ENCODE measurements at regions not wholly inside any gene's neighbourhood (a gene's known extent, or its start where the extent isn't known, plus 50 kb on each side); places are given as distances from the start of the nearest gene placed in this dataset.

DNA sequence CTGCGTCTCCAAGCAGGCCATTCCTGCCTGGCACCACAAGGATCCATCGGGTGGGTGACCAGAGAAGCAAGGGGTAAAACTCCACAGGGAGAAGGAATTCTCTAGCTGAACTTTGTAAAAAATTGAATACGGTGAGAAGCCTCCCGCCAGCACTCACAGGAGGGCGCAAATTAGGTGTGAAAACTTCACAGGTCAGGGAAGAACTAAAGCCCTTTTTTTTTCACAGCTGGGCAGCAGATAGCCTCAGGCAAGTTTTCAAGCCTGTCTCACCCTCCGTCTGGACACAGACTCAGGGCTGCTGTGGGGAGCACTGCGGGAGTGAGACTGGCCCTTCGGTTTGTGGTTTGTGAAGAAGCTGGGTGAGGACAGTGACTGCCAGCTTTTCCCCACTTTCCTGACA, 224.1 kb upstream of the FGF16 start:
- Histone ChIP-seq H3K9ac (ENCODE audit: extremely low read depth, insufficient read length, low read length) (no peak overlapping the region), H3K79me1 (ENCODE audit: insufficient read depth, low read depth, low read length, poor library complexity, severe bottlenecking) (no peaks in the 10 kb centered on the region), H3K79me2 (ENCODE audit: insufficient read depth, low read length) (no peaks in the 10 kb centered on the region), H3K23ac (ENCODE audit: insufficient read length, low read depth, low read length) (no peak overlapping the region), H3K18ac (ENCODE audit: insufficient read length, low read depth, low read length) (no peak overlapping the region), H3K4me1 (ENCODE audit: insufficient read depth, low read length) (no peaks in the 10 kb centered on the region), H2BK15ac (ENCODE audit: low read depth, low read length) (no peak overlapping the region), H3K27me3 (ENCODE audit: insufficient read depth, low read length) (no peaks in the 10 kb centered on the region), H3K9me3 (ENCODE audit: control insufficient read depth, low read depth, low read length) (peaks cover 16% of the 10 kb centered on the region), H3K56ac (ENCODE audit: insufficient read length, low read depth, low read length) (no peak overlapping the region), H2BK20ac (ENCODE audit: low read depth, low read length, poor library complexity, severe bottlenecking) (no peak overlapping the region), H4K5ac (ENCODE audit: insufficient read length, low read depth, low read length) (no peak overlapping the region), H2AFZ (ENCODE audit: low read length) (no peak overlapping the region), H2BK120ac (ENCODE audit: low read depth, low read length, poor library complexity, severe bottlenecking) (no peak overlapping the region), H3K4ac (ENCODE audit: low read depth, low read length) (no peak overlapping the region), H2BK12ac (ENCODE audit: insufficient read length, low read depth, low read length) (no peak overlapping the region), H2AK5ac (ENCODE audit: insufficient read length, low read length) (no peak overlapping the region), H3K23me2 (ENCODE audit: insufficient read length, low read depth, low read length, poor library complexity, severe bottlenecking) (no peaks in the 10 kb centered on the region), H4K91ac (ENCODE audit: insufficient read length, low read depth, low read length) (no peak overlapping the region), H3K4me2 (ENCODE audit: insufficient read depth, insufficient read length, low read length) (no peak overlapping the region), H4K20me1 (ENCODE audit: control insufficient read depth, insufficient read depth, insufficient read length) (no peaks in the 10 kb centered on the region), H2BK5ac (ENCODE audit: insufficient read length, low read length) (no peak overlapping the region), H3T11ph (ENCODE audit: low read length) (no peak overlapping the region), H4K8ac (replicated peaks; ENCODE audit: insufficient read length, low read depth, low read length) (no peak overlapping the region), H3K27ac (ENCODE audit: insufficient read length, low read depth, low read length) (no peak overlapping the region), H3K14ac (ENCODE audit: insufficient read depth, low read length) (no peak overlapping the region)
- no CpG with 5 or more reads among the region's 8 CpGs for WGBS (ENCODE audit: extremely low coverage, insufficient read length, low lambda C conversion rate)
- peaks cover 0 to 9% of the 10 kb centered on the region in 2 experiments; a peak in 2 of 4 replicates for H3K4me1 Mint-ChIP-seq
- peaks cover 50% of the 10 kb centered on the region for H3K27me3 Mint-ChIP-seq (ENCODE audit: low read depth)
- H3K36me3 Mint-ChIP-seq (ENCODE audit: insufficient read depth in 1 of 3, low read depth in 3 of 3), result peaks cover 0 to 11% (median 0%) of the 10 kb centered on the region in 3 experiments; a peak in 4 of 7 replicates
- H3K9me3 Mint-ChIP-seq, result peaks cover 84 to 100% of the 10 kb centered on the region in 2 experiments
- TF ChIP-seq, protein P1, sequence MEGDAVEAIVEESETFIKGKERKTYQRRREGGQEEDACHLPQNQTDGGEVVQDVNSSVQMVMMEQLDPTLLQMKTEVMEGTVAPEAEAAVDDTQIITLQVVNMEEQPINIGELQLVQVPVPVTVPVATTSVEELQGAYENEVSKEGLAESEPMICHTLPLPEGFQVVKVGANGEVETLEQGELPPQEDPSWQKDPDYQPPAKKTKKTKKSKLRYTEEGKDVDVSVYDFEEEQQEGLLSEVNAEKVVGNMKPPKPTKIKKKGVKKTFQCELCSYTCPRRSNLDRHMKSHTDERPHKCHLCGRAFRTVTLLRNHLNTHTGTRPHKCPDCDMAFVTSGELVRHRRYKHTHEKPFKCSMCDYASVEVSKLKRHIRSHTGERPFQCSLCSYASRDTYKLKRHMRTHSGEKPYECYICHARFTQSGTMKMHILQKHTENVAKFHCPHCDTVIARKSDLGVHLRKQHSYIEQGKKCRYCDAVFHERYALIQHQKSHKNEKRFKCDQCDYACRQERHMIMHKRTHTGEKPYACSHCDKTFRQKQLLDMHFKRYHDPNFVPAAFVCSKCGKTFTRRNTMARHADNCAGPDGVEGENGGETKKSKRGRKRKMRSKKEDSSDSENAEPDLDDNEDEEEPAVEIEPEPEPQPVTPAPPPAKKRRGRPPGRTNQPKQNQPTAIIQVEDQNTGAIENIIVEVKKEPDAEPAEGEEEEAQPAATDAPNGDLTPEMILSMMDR (conservative IDR thresholded peaks at IDR 0.05), result no peak
- DNase-seq, result peak; percentile 40
- no peak overlapping the region for H3K27ac Mint-ChIP-seq
- H3K4me3 Mint-ChIP-seq, result no peak overlapping the region

Measured in H9 (cell line).